ENCODE measurements at regions not wholly inside any gene's neighbourhood (a gene's known extent, or its start where the extent isn't known, plus 50 kb on each side); places are given as distances from the start of the nearest gene placed in this dataset.
"Not testable (repeated sequence)": the region's sequence is repeated elsewhere in the genome, so short reads cannot be mapped to it uniquely, and the experiment has no call there.

GRCh38 chrX:92333194-92333593, 554.0 kb downstream of the PCDH11X start:
- H4K20me1 ChIP-seq (ENCODE audit: control insufficient read depth, insufficient read depth, insufficient read length); H3T11ph ChIP-seq (ENCODE audit: low read length); H3K79me1 ChIP-seq (ENCODE audit: insufficient read depth, low read depth, low read length, poor library complexity, severe bottlenecking); H3K23ac ChIP-seq (ENCODE audit: insufficient read length, low read depth, low read length); H3K4me1 ChIP-seq (ENCODE audit: insufficient read depth, low read length); H4K8ac ChIP-seq (replicated peaks; ENCODE audit: insufficient read length, low read depth, low read length); H2AFZ ChIP-seq (ENCODE audit: low read length); H4K91ac ChIP-seq (ENCODE audit: insufficient read length, low read depth, low read length); H3K14ac ChIP-seq (ENCODE audit: insufficient read depth, low read length); H2BK5ac ChIP-seq (ENCODE audit: insufficient read length, low read length); H2BK12ac ChIP-seq (ENCODE audit: insufficient read length, low read depth, low read length); H3K79me2 ChIP-seq (ENCODE audit: insufficient read depth, low read length); H3K9ac ChIP-seq (ENCODE audit: extremely low read depth, insufficient read length, low read length); H3K27me3 Mint-ChIP-seq (ENCODE audit: low read depth); DNase-seq; H2BK20ac ChIP-seq (ENCODE audit: low read depth, low read length, poor library complexity, severe bottlenecking); H3K56ac ChIP-seq (ENCODE audit: insufficient read length, low read depth, low read length); H3K27ac ChIP-seq (ENCODE audit: insufficient read length, low read depth, low read length); H3K27me3 ChIP-seq (ENCODE audit: insufficient read depth, low read length); H3K23me2 ChIP-seq (ENCODE audit: insufficient read length, low read depth, low read length, poor library complexity, severe bottlenecking); H3K9me3 ChIP-seq (ENCODE audit: control insufficient read depth, low read depth, low read length); H3K4me1 Mint-ChIP-seq; H3K9me3 Mint-ChIP-seq; H2AK5ac ChIP-seq (ENCODE audit: insufficient read length, low read length); H2BK15ac ChIP-seq (ENCODE audit: low read depth, low read length); H4K5ac ChIP-seq (ENCODE audit: insufficient read length, low read depth, low read length); H3K36me3 Mint-ChIP-seq (ENCODE audit: insufficient read depth in 1 of 3, low read depth in 3 of 3); H3K4me3 Mint-ChIP-seq; H3K4me2 ChIP-seq (ENCODE audit: insufficient read depth, insufficient read length, low read length); H3K27ac Mint-ChIP-seq; H3K4ac ChIP-seq (ENCODE audit: low read depth, low read length); H2BK120ac ChIP-seq (ENCODE audit: low read depth, low read length, poor library complexity, severe bottlenecking); H3K18ac ChIP-seq (ENCODE audit: insufficient read length, low read depth, low read length): not testable (repeated sequence)
- no CpG with 5 or more reads among the region's 5 CpGs for WGBS (ENCODE audit: extremely low coverage, insufficient read length, low lambda C conversion rate)

GRCh38 chrX:92351065-92351464, 571.9 kb downstream of the PCDH11X start:
- H2BK120ac ChIP-seq (ENCODE audit: low read depth, low read length, poor library complexity, severe bottlenecking); H3K27me3 ChIP-seq (ENCODE audit: insufficient read depth, low read length); H4K91ac ChIP-seq (ENCODE audit: insufficient read length, low read depth, low read length); H3K4me1 Mint-ChIP-seq; H3K18ac ChIP-seq (ENCODE audit: insufficient read length, low read depth, low read length); H2BK15ac ChIP-seq (ENCODE audit: low read depth, low read length); H3K27me3 Mint-ChIP-seq (ENCODE audit: low read depth); H3K9ac ChIP-seq (ENCODE audit: extremely low read depth, insufficient read length, low read length); H3K9me3 Mint-ChIP-seq; H3K9me3 ChIP-seq (ENCODE audit: control insufficient read depth, low read depth, low read length); H2BK20ac ChIP-seq (ENCODE audit: low read depth, low read length, poor library complexity, severe bottlenecking); H2BK12ac ChIP-seq (ENCODE audit: insufficient read length, low read depth, low read length); H3K14ac ChIP-seq (ENCODE audit: insufficient read depth, low read length); H3K79me2 ChIP-seq (ENCODE audit: insufficient read depth, low read length); H3T11ph ChIP-seq (ENCODE audit: low read length); H3K27ac Mint-ChIP-seq; H3K4me3 Mint-ChIP-seq; H3K23ac ChIP-seq (ENCODE audit: insufficient read length, low read depth, low read length); H2AK5ac ChIP-seq (ENCODE audit: insufficient read length, low read length); DNase-seq; H3K27ac ChIP-seq (ENCODE audit: insufficient read length, low read depth, low read length); H2AFZ ChIP-seq (ENCODE audit: low read length); H3K4ac ChIP-seq (ENCODE audit: low read depth, low read length); H2BK5ac ChIP-seq (ENCODE audit: insufficient read length, low read length); H3K56ac ChIP-seq (ENCODE audit: insufficient read length, low read depth, low read length); H4K8ac ChIP-seq (replicated peaks; ENCODE audit: insufficient read length, low read depth, low read length); H3K4me1 ChIP-seq (ENCODE audit: insufficient read depth, low read length); H4K20me1 ChIP-seq (ENCODE audit: control insufficient read depth, insufficient read depth, insufficient read length); H3K36me3 Mint-ChIP-seq (ENCODE audit: insufficient read depth in 1 of 3, low read depth in 3 of 3); H3K4me2 ChIP-seq (ENCODE audit: insufficient read depth, insufficient read length, low read length); H4K5ac ChIP-seq (ENCODE audit: insufficient read length, low read depth, low read length); H3K79me1 ChIP-seq (ENCODE audit: insufficient read depth, low read depth, low read length, poor library complexity, severe bottlenecking); H3K23me2 ChIP-seq (ENCODE audit: insufficient read length, low read depth, low read length, poor library complexity, severe bottlenecking): not testable (repeated sequence)
- WGBS (ENCODE audit: extremely low coverage, insufficient read length, low lambda C conversion rate) = 100% methylated on average over 1 of the region's 6 CpGs

Data from H9 (cell line).